H1 (cell line): ENCODE measurements at regions not wholly inside any gene's neighbourhood (a gene's known extent, or its start where the extent isn't known, plus 50 kb on each side); places are given as distances from the start of the nearest gene placed in this dataset.

Source experiments
- CHD2 ChIP-seq: IDR thresholded peaks from 2 replicates; pipeline ENCODE4 v1.6.1; 2012; ENCODE audit warnings: low read length, improper control_type of control experiment
- JUND ChIP-seq: IDR thresholded peaks from 2 replicates; pipeline ENCODE4 v1.6.1; 2011; ENCODE audit warnings: mild to moderate bottlenecking, improper control_type of control experiment, low read length
- MAX ChIP-seq: IDR thresholded peaks from 2 replicates; pipeline ENCODE4 v1.6.1; 2012; ENCODE audit warnings: inconsistent platforms
- PHF8 ChIP-seq: fragments of 200-600 bp; sonication (generic); conservative IDR thresholded peaks from 2 replicates; pipeline ENCODE4 v1.7.1; 2012; ENCODE audit warnings: low read depth, mild to moderate bottlenecking, inconsistent platforms, low read length, moderate library complexity
- POLR2A ChIP-seq, 2 experiments: IDR thresholded peaks; 1 replicate in 1 of 2; 2 replicates in 1 of 2; pipeline ENCODE4 v1.6.1; 2011; ENCODE audit warnings: low read depth in 2 of 2, low read length in 2 of 2, mild to moderate bottlenecking in 2 of 2; ENCODE audit errors: control extremely low read depth in 1 of 2
- RAD21 ChIP-seq, 2 experiments: IDR thresholded peaks in 1 of 2; conservative IDR thresholded peaks in 1 of 2; 2 replicates each; pipeline ENCODE4 v1.6.1; 2011; ENCODE audit warnings: low read depth in 2 of 2, low read length in 2 of 2, improper control_type of control experiment in 1 of 2, inconsistent platforms in 1 of 2, mild to moderate bottlenecking in 1 of 2, moderate library complexity in 1 of 2
- SP2 ChIP-seq: IDR thresholded peaks from 2 replicates; pipeline ENCODE4 v1.6.1; 2012; ENCODE audit warnings: mild to moderate bottlenecking, low read length, inconsistent platforms
- SRF ChIP-seq: IDR thresholded peaks from 2 replicates; pipeline ENCODE4 v1.6.1; 2011; ENCODE audit warnings: mild to moderate bottlenecking, low read depth, low read length, moderate library complexity
- TEAD4 ChIP-seq: IDR thresholded peaks from 2 replicates; pipeline ENCODE4 v1.6.1; 2012; ENCODE audit warnings: low read depth, low read length, inconsistent platforms, mixed read lengths

- TF ChIP-seq SRF (no peak), TEAD4 (no peak), PHF8 (no peak), MAX (no peak), RAD21 (IDR thresholded peaks at IDR 0.05 in 1 of 2, conservative IDR thresholded peaks at IDR 0.05 in 1 of 2; ENCODE audit: low read depth in 2 of 2, low read length in 2 of 2) (no peak), CHD2 (no peak), SP2 (no peak), POLR2A (IDR thresholded peaks at IDR 0.05; ENCODE audit: control extremely low read depth in 1 of 2, low read depth in 2 of 2, low read length in 2 of 2) (no peak), JUND (no peak)
These were observed 413.5 kb upstream of the NFE2L3 start for GRCh38 chr7:25738528-25738927.
